Body of pancreas (tissue), 4 donors: ENCODE measurements at regions not wholly inside any gene's neighbourhood (a gene's known extent, or its start where the extent isn't known, plus 50 kb on each side); places are given as distances from the start of the nearest gene placed in this dataset.

Source experiments
- POLR2A ChIP-seq, 3 donors: fragments of 450-650 bp; IDR thresholded peaks; one replicate each; pipeline ENCODE4 v1.6.1; 2016; ENCODE audit warnings: antibody characterized with exemption in 3 of 3, mild to moderate bottlenecking in 2 of 3
- TF ChIP-seq, protein P1 (sequence below), 7 experiments: fragments of 450-650 bp in 4 of 7; fragments of 200-600 bp in 3 of 7; sonication (generic) in 3 of 7; IDR thresholded peaks; one replicate each; pipeline ENCODE4 v1.5.1; 2016 to 2019; ENCODE audit warnings: antibody characterized with exemption in 7 of 7

DNA sequence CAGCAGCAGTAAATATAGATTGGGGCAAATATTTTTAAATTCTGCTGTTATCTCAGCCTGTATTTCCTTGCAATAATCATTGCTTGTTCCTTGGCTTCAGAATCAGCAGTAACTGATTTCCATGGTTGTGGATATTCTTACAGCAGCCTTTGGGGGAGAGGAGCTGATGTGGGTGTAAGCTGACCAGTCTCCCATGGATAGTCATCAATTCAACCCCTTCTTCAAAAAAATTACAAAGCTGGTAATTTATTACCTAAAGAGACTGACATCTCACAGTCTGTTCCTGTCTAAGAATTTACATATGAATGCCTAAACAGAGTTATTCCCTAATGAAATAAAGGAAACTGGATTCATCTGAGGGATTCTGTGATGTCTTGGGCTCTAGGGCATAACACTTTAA, 103.1 kb upstream of the CABCOCO1 start:
- TF ChIP-seq, protein P1, sequence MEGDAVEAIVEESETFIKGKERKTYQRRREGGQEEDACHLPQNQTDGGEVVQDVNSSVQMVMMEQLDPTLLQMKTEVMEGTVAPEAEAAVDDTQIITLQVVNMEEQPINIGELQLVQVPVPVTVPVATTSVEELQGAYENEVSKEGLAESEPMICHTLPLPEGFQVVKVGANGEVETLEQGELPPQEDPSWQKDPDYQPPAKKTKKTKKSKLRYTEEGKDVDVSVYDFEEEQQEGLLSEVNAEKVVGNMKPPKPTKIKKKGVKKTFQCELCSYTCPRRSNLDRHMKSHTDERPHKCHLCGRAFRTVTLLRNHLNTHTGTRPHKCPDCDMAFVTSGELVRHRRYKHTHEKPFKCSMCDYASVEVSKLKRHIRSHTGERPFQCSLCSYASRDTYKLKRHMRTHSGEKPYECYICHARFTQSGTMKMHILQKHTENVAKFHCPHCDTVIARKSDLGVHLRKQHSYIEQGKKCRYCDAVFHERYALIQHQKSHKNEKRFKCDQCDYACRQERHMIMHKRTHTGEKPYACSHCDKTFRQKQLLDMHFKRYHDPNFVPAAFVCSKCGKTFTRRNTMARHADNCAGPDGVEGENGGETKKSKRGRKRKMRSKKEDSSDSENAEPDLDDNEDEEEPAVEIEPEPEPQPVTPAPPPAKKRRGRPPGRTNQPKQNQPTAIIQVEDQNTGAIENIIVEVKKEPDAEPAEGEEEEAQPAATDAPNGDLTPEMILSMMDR (IDR thresholded peaks at IDR 0.05) = no peak
- no peak for TF ChIP-seq POLR2A (IDR thresholded peaks at IDR 0.05)
